Myocyte (in vitro differentiated cells): ENCODE measurements at regions not wholly inside any gene's neighbourhood (a gene's known extent, or its start where the extent isn't known, plus 50 kb on each side); places are given as distances from the start of the nearest gene placed in this dataset.

Source experiments
- DNase-seq: peaks from one replicate; pipeline ENCODE4 v3.0.0-alpha.2; 2012; ENCODE audit warnings: low read depth

GRCh38 chr11:112537846-112538330, 277.2 kb upstream of the PLET1 start:
- no peak for DNase-seq

- DNase-seq, result peak; percentile 66
Observed at GRCh38 chr11:112538534-112539280, 278.0 kb upstream of the PLET1 start.

GRCh38 chr11:112539281-112539555, 278.6 kb upstream of the PLET1 start:
- peak; percentile 81 for DNase-seq

GRCh38 chr11:112539741-112540140, 279.1 kb upstream of the PLET1 start:
- DNase-seq, result no peak

GRCh38 chr11:112540261-112540660, 279.6 kb upstream of the PLET1 start:
- no peak for DNase-seq

GRCh38 chr11:112541140-112542046, 280.7 kb upstream of the PLET1 start:
- DNase-seq, result peak; percentile 73

GRCh38 chr11:112542479-112542878, 281.8 kb upstream of the PLET1 start:
- DNase-seq, result no peak

- DNase-seq, result no peak
Observed at GRCh38 chr11:112543390-112543789, 282.7 kb upstream of the PLET1 start.

GRCh38 chr11:112548641-112549040, 288.0 kb upstream of the PLET1 start:
- no peak for DNase-seq

- DNase-seq, result no peak
Observed at GRCh38 chr11:112553205-112553731, 292.6 kb upstream of the PLET1 start.

- DNase-seq, result no peak
Observed at GRCh38 chr11:112554586-112554985, 293.9 kb upstream of the PLET1 start.

GRCh38 chr11:112555491-112556364, 295.1 kb upstream of the PLET1 start:
- DNase-seq, result peak; percentile 75

- no peak for DNase-seq
Observed at GRCh38 chr11:112558691-112559090, 298.0 kb upstream of the PLET1 start.

GRCh38 chr11:112563808-112564207, 303.1 kb upstream of the PLET1 start:
- peak; percentile 13 for DNase-seq

- peak; percentile 76 for DNase-seq
Observed at GRCh38 chr11:112564228-112564955, 303.7 kb upstream of the PLET1 start.

- DNase-seq, result no peak
Observed at GRCh38 chr11:112565551-112565950, 304.9 kb upstream of the PLET1 start.

- peak; percentile 29 for DNase-seq
Observed at GRCh38 chr11:112566124-112566523, 305.5 kb upstream of the PLET1 start.

GRCh38 chr11:112570333-112570732, 309.7 kb upstream of the PLET1 start:
- no peak for DNase-seq

- DNase-seq, result peak; percentile 97
Observed at GRCh38 chr11:112579282-112579681, 318.6 kb upstream of the PLET1 start.

- DNase-seq, result peak; percentile 86
Observed at GRCh38 chr11:112580864-112581263, 320.2 kb upstream of the PLET1 start.
